ENCODE measurements at regions not wholly inside any gene's neighbourhood (a gene's known extent, or its start where the extent isn't known, plus 50 kb on each side); places are given as distances from the start of the nearest gene placed in this dataset.

- TF ChIP-seq EZH2 (IDR thresholded peaks at IDR 0.05; ENCODE audit: borderline replicate concordance, insufficient read depth, low read depth, low read length, poor library complexity, severe bottlenecking) (no peak), CTCF (IDR thresholded peaks at IDR 0.05) (no peak)
- no peak overlapping the region for H3K4me2 ChIP-seq (replicated peaks; ENCODE audit: low read depth, low read length, poor library complexity, severe bottlenecking)
- H3K36me3 ChIP-seq (replicated peaks in 1 of 2; ENCODE audit: control extremely low read depth in 1 of 2, control insufficient read depth in 1 of 2, extremely low read depth in 1 of 2, insufficient read depth in 2 of 2, low read length in 1 of 2), result no peaks in the 10 kb centered on the region
- no peaks in the 10 kb centered on the region for H3K27me3 Mint-ChIP-seq
- intact Hi-C loops (cut with micrococcal nuclease), result no loop called here
- no peak overlapping the region for H3K9ac ChIP-seq (ENCODE audit: low read length)
- no peaks in the 10 kb centered on the region for H3K79me2 ChIP-seq (ENCODE audit: control insufficient read depth, insufficient read depth, low read length)
- CTCF ChIA-PET, result no interaction called here
- H3K9me3 ChIP-seq (ENCODE audit: control extremely low read depth in 1 of 3, control insufficient read depth in 2 of 3, insufficient read depth in 1 of 3, low read length in 2 of 3), result peaks cover 0 to 9% (median 0%) of the 10 kb centered on the region in 3 donors
- DNase-seq, result no peak
- H2AFZ ChIP-seq (ENCODE audit: insufficient read depth, low read depth, low read length, poor library complexity, severe bottlenecking), result no peak overlapping the region
- no peak overlapping the region for H3K27ac ChIP-seq (ENCODE audit: low read length in 2 of 2)
- no peak for ATAC-seq (ENCODE audit: low read depth)
- no peaks in the 10 kb centered on the region for H3K9me3 Mint-ChIP-seq (ENCODE audit: insufficient read depth)
- H3K4me3 Mint-ChIP-seq, result no peak overlapping the region
- POLR2A ChIA-PET, result no interaction called here
- no peak overlapping the region for H3K4me3 ChIP-seq (ENCODE audit: control extremely low read depth in 1 of 5, extremely low read depth in 1 of 5, insufficient read depth in 1 of 5, low read depth in 2 of 5, low read length in 4 of 5)
- H3K27me3 ChIP-seq (replicated peaks in 1 of 4; ENCODE audit: control extremely low read depth in 1 of 4, control insufficient read depth in 3 of 4, insufficient read depth in 4 of 4, low read length in 3 of 4), result no peaks in the 10 kb centered on the region
- no CpG with 5 or more reads among the region's 2 CpGs for WGBS (ENCODE audit: insufficient coverage)
- no peak overlapping the region for H3K27ac Mint-ChIP-seq
- H3K4me1 ChIP-seq (ENCODE audit: control insufficient read depth in 2 of 2, insufficient read depth in 2 of 2, low read length in 2 of 2), result no peaks in the 10 kb centered on the region
- no peaks in the 10 kb centered on the region for H4K20me1 ChIP-seq (ENCODE audit: control insufficient read depth, insufficient read depth, low read length, poor library complexity, severe bottlenecking)
- H3K4me1 Mint-ChIP-seq, result no peaks in the 10 kb centered on the region
Observed at GRCh38 chr13:54768214-54768613, 1739.6 kb downstream of the OLFM4 start.

GRCh38 chr13:54775501-54776191 lies 1747.0 kb downstream of the OLFM4 start:
- Mint-ChIP-seq H3K27me3 (no peaks in the 10 kb centered on the region), H3K27ac (no peak overlapping the region), H3K9me3 (ENCODE audit: insufficient read depth) (peaks cover 8% of the 10 kb centered on the region), H3K4me1 (no peaks in the 10 kb centered on the region), H3K4me3 (no peak overlapping the region)
- DNase-seq, result no peak
- Histone ChIP-seq H3K4me3 (ENCODE audit: control extremely low read depth in 1 of 5, extremely low read depth in 1 of 5, insufficient read depth in 1 of 5, low read depth in 2 of 5, low read length in 4 of 5) (no peak overlapping the region), H3K9ac (ENCODE audit: low read length) (no peak overlapping the region), H3K27ac (ENCODE audit: low read length in 2 of 2) (no peak overlapping the region), H2AFZ (ENCODE audit: insufficient read depth, low read depth, low read length, poor library complexity, severe bottlenecking) (no peak overlapping the region), H4K20me1 (ENCODE audit: control insufficient read depth, insufficient read depth, low read length, poor library complexity, severe bottlenecking) (no peaks in the 10 kb centered on the region), H3K4me1 (ENCODE audit: control insufficient read depth in 2 of 2, insufficient read depth in 2 of 2, low read length in 2 of 2) (no peaks in the 10 kb centered on the region), H3K4me2 (replicated peaks; ENCODE audit: low read depth, low read length, poor library complexity, severe bottlenecking) (no peak overlapping the region), H3K36me3 (replicated peaks in 1 of 2; ENCODE audit: control extremely low read depth in 1 of 2, control insufficient read depth in 1 of 2, extremely low read depth in 1 of 2, insufficient read depth in 2 of 2, low read length in 1 of 2) (no peaks in the 10 kb centered on the region), H3K9me3 (ENCODE audit: control extremely low read depth in 1 of 3, control insufficient read depth in 2 of 3, insufficient read depth in 1 of 3, low read length in 2 of 3) (peaks cover 0 to 14% (median 0%) of the 10 kb centered on the region in 3 donors), H3K27me3 (replicated peaks in 1 of 4; ENCODE audit: control extremely low read depth in 1 of 4, control insufficient read depth in 3 of 4, insufficient read depth in 4 of 4, low read length in 3 of 4) (no peaks in the 10 kb centered on the region), H3K79me2 (ENCODE audit: control insufficient read depth, insufficient read depth, low read length) (no peaks in the 10 kb centered on the region)
- POLR2A ChIA-PET, result no interaction called here
- CTCF ChIA-PET, result no interaction called here
- no peak for ATAC-seq (ENCODE audit: low read depth)
- TF ChIP-seq CTCF (IDR thresholded peaks at IDR 0.05) (no peak), EZH2 (IDR thresholded peaks at IDR 0.05; ENCODE audit: borderline replicate concordance, insufficient read depth, low read depth, low read length, poor library complexity, severe bottlenecking) (no peak)
- intact Hi-C loops (cut with micrococcal nuclease), result no loop called here
- 77% methylated on average over 5 of the region's 13 CpGs for WGBS (ENCODE audit: insufficient coverage)

Measured in B cell (primary cell).